K562 (cell line): ENCODE measurements at regions not wholly inside any gene's neighbourhood (a gene's known extent, or its start where the extent isn't known, plus 50 kb on each side); places are given as distances from the start of the nearest gene placed in this dataset.

ENCODE experiments used
- ATAC-seq: fragments of 200-7000 bp; cut with Tn5 transposase; 3 replicates; pipeline ENCODE4 v1.9.1; 2020; ENCODE audit warnings: moderate library complexity
- BruUV-seq: library from RNA; stranded (reverse); fragments of 400-500 nt; replicated peaks from 2 replicates; lab custom pipeline; 2021; lab: Mats Ljungman, UMichigan
- CTCF ChIA-PET: fragments of 300-600 bp; formaldehyde crosslinking; extraction: SDS; loops from one replicate; lab custom pipeline; 2021; ENCODE audit warnings: low intra/inter-chr PET ratio; lab: Yijun Ruan, JAX
- POLR2A ChIA-PET: fragments of 300-600, 350-650 bp; sonication (Branson Sonifier 250); formaldehyde crosslinking; extraction: SDS; loops from one replicate; lab custom pipeline; 2021; ENCODE audit warnings: antibody characterized with exemption, inconsistent platforms; lab: Yijun Ruan, JAX
- DNase-seq, 4 experiments: peaks; one replicate each; pipeline versions ENCODE4 v3.0.0 to v3.0.0-alpha.2; 2011 to 2018; ENCODE audit warnings: low spot score in 3 of 4, mixed read lengths in 3 of 4; ENCODE audit errors: extremely low read depth in 1 of 4
- FAIRE-seq: peaks from 2 replicates; lab custom pipeline; 2011; peaks lifted over from hg19 to GRCh38; lab: Jason Lieb, UNC
- H2AFZ ChIP-seq: 2 replicates; pipeline ENCODE4 v1.6.0; 2011; ENCODE audit warnings: low read depth, low read length, control low read depth, inconsistent platforms
- H3K27ac ChIP-seq: fragments of 200-600 bp; 3 replicates; pipeline ENCODE4 v1.8.0; 2011; ENCODE audit warnings: low read depth, mild to moderate bottlenecking, control low read depth, inconsistent platforms, low read length, moderate library complexity, mixed read lengths; ENCODE audit errors: extremely low read depth
- H3K27me3 ChIP-seq, 2 experiments: fragments of 300-600 bp in 1 of 2; 2 replicates in 1 of 2; 3 replicates in 1 of 2; pipeline versions ENCODE4 v1.6.0 to v1.8.0; 2011; ENCODE audit warnings: inconsistent platforms in 2 of 2, low read length in 2 of 2, mild to moderate bottlenecking in 1 of 2, mixed read lengths in 1 of 2, moderate library complexity in 1 of 2; ENCODE audit not compliant: control insufficient read depth in 2 of 2, insufficient read depth in 2 of 2
- H3K36me3 ChIP-seq: fragments of 300-600 bp; 3 replicates; pipeline ENCODE4 v1.8.0; 2011; ENCODE audit warnings: mild to moderate bottlenecking, low read length, inconsistent platforms; ENCODE audit not compliant: control insufficient read depth, insufficient read depth
- H3K4me1 ChIP-seq, 2 experiments: fragments of 200-600 bp in 1 of 2; replicated peaks in 1 of 2; 2 replicates in 1 of 2; 3 replicates in 1 of 2; pipeline versions ENCODE4 v1.5.1 to v1.8.0; 2011; ENCODE audit warnings: inconsistent platforms in 2 of 2, low read length in 2 of 2, mild to moderate bottlenecking in 1 of 2, mixed read lengths in 1 of 2, moderate library complexity in 1 of 2; ENCODE audit not compliant: control insufficient read depth in 2 of 2, insufficient read depth in 2 of 2
- H3K4me2 ChIP-seq: 2 replicates; pipeline ENCODE4 v1.6.1; 2011; ENCODE audit warnings: low read length, control low read depth, inconsistent platforms, mixed read lengths; ENCODE audit not compliant: insufficient read depth
- H3K4me3 ChIP-seq: fragments of 200-600 bp; sonication (generic), shearing (Covaris generic); 2 replicates; pipeline ENCODE4 v1.5.1; 2016; ENCODE audit warnings: control low read depth, inconsistent platforms
- H3K79me2 ChIP-seq: fragments of 200-600 bp; 3 replicates; pipeline ENCODE4 v1.8.0; 2011; ENCODE audit warnings: low read length, inconsistent platforms; ENCODE audit not compliant: control insufficient read depth, insufficient read depth
- H3K9ac ChIP-seq, 2 experiments: 2 replicates each; pipeline versions ENCODE4 v1.6.0 to v1.6.1; 2011; ENCODE audit warnings: low read depth in 2 of 2, low read length in 2 of 2, control low read depth in 1 of 2, inconsistent platforms in 1 of 2, mild to moderate bottlenecking in 1 of 2, mixed read lengths in 1 of 2; ENCODE audit not compliant: insufficient read depth in 1 of 2
- H3K9me1 ChIP-seq: one replicate; pipeline ENCODE4 v1.6.0; 2011; ENCODE audit warnings: inconsistent platforms, mild to moderate bottlenecking, low read length, moderate library complexity; ENCODE audit not compliant: control insufficient read depth, insufficient read depth
- H3K9me3 ChIP-seq: replicated peaks from 2 replicates; pipeline ENCODE4 v1.5.1; 2011; ENCODE audit warnings: low read depth, low read length, inconsistent platforms; ENCODE audit not compliant: control insufficient read depth, insufficient read depth
- H4K20me1 ChIP-seq: replicated peaks from 2 replicates; pipeline ENCODE4 v1.6.1; 2011; ENCODE audit warnings: low read length, inconsistent platforms, mixed read lengths; ENCODE audit not compliant: control insufficient read depth, insufficient read depth
- CXXC5 ChIP-seq: fragments of 250-450 bp; sonication (Bioruptor Pico); IDR thresholded peaks from 2 replicates; pipeline ENCODE4 v1.8.0; 2022; ENCODE audit warnings: inconsistent platforms, mild to moderate bottlenecking, moderate library complexity
- FOXP1 ChIP-seq: sonication (generic); formaldehyde crosslinking; IDR thresholded peaks from 2 replicates; pipeline ENCODE4 v1.8.0; 2022; ENCODE audit warnings: mild to moderate bottlenecking, missing genetic modification reagents
- KDM4B ChIP-seq, 2 experiments: fragments of 450-650 bp in 1 of 2; sonication (generic) in 1 of 2; IDR thresholded peaks; 2 replicates each; pipeline ENCODE4 v1.6.1; 2016 to 2017; ENCODE audit warnings: borderline replicate concordance in 2 of 2, antibody characterized with exemption in 1 of 2, low read depth in 1 of 2, mild to moderate bottlenecking in 1 of 2
- MAFF ChIP-seq: IDR thresholded peaks from 2 replicates; pipeline ENCODE4 v1.6.1; 2012; ENCODE audit warnings: low read length, improper control_type of control experiment
- NR2C1 ChIP-seq, 2 experiments: fragments of 450-650 bp; IDR thresholded peaks; 2 replicates each; pipeline ENCODE4 v1.6.1; 2017; ENCODE audit warnings: mild to moderate bottlenecking in 2 of 2, antibody characterized with exemption in 1 of 2, inconsistent platforms in 1 of 2, missing compliant biosample characterization in 1 of 2, missing genetic modification characterization in 1 of 2
- SIN3B ChIP-seq: fragments of 450-650 bp; IDR thresholded peaks from 2 replicates; pipeline ENCODE4 v1.6.1; 2017; ENCODE audit warnings: low read depth, mild to moderate bottlenecking, moderate library complexity
- TEAD1 ChIP-seq, 2 experiments: fragments of 450-650 bp in 1 of 2; sonication (generic) in 1 of 2; formaldehyde crosslinking; IDR thresholded peaks; 2 replicates each; pipeline versions ENCODE4 v1.4.0 to v1.8.0; 2020 to 2022; ENCODE audit warnings: mild to moderate bottlenecking in 2 of 2, missing genetic modification reagents in 1 of 2
- ZNF212 ChIP-seq: fragments of 450-650 bp; formaldehyde crosslinking; IDR thresholded peaks from 2 replicates; pipeline ENCODE4 v1.4.0; 2020; ENCODE audit warnings: mild to moderate bottlenecking
- ZNF23 ChIP-seq: fragments of 250-450 bp; sonication (Bioruptor Pico); IDR thresholded peaks from 2 replicates; pipeline ENCODE4 v1.4.0; 2020; ENCODE audit warnings: mild to moderate bottlenecking
- ZNF655 ChIP-seq: fragments of 250-450 bp; sonication (Bioruptor Pico); IDR thresholded peaks from 2 replicates; pipeline ENCODE4 v1.5.0; 2021
- ZNF696 ChIP-seq: fragments of 250-450 bp; sonication (Bioruptor Pico); conservative IDR thresholded peaks from 2 replicates; pipeline ENCODE4 v1.4.0; 2020; ENCODE audit warnings: mild to moderate bottlenecking, moderate library complexity
- WGBS: fragments of 100-300 bp; shearing (Covaris generic); methylation state at CpG from one replicate; pipeline ENCODE4 v1.1.6; 2016; ENCODE audit warnings: low coverage, mixed read lengths; ENCODE audit not compliant: insufficient coverage; ENCODE audit errors: missing lambda C conversion rate; 5-methylcytosine and 5-hydroxymethylcytosine counted together
- in situ Hi-C: fragments of 300-500 bp; cut with MboI; formaldehyde crosslinking; loops from 4 replicates; pipeline ENCODE4 v1.15.0; 2018; ENCODE audit warnings: inconsistent platforms, mixed read lengths
- intact Hi-C: fragments of 100-400 bp; cut with micrococcal nuclease; formaldehyde crosslinking; loops from 2 replicates; pipeline ENCODE4 v1.14.2; 2022
- TF ChIP-seq, protein P1 (sequence below): fragments of 450-650 bp; IDR thresholded peaks from 2 replicates; pipeline ENCODE4 v1.7.0; 2016; ENCODE audit warnings: borderline replicate concordance
- TF ChIP-seq, protein P2 (sequence below): fragments of 150-350 bp; conservative IDR thresholded peaks from 2 replicates; pipeline ENCODE4 v1.6.1; 2014; ENCODE audit warnings: low read length

DNA sequence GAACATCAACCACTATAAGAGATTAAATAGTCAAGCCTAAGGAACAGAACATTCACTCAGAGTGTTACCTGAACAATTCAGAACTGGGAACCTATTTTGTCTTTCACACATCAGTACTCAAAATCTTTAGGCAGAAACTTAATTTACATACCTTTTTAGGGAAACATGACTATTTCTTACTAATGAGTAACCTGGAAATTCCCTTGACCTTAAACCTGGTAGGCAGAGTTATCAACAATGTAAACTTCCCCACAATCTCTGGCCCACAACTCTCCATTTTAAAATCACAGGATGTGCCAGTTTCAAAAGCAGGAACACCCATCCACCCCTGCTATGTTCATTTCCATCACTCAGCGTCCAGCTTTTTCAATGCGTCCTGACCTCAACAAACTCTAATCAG lies 132.9 kb upstream of the ANKFN1 start:
- no peaks in the 10 kb centered on the region for H3K4me1 ChIP-seq
- no peaks in the 10 kb centered on the region for H4K20me1 ChIP-seq
- TF ChIP-seq ZNF212 (CRISPR knock-in tag) (no peak), NR2C1 (IDR thresholded peaks at IDR 0.05) (no peak), NR2C1 (tag; IDR thresholded peaks at IDR 0.05) (no peak), TEAD1 (CRISPR knock-in tag; IDR thresholded peaks at IDR 0.05) (no peak), MAFF (no peak), FOXP1 (no peak), SIN3B (no peak), KDM4B (IDR thresholded peaks at IDR 0.05; ENCODE audit: borderline replicate concordance in 2 of 2, low read depth in 1 of 2) (no peak), ZNF655 (no peak), CXXC5 (CRISPR knock-in tag) (no peak), ZNF23 (CRISPR knock-in tag) (no peak), ZNF696 (no peak)
- TF ChIP-seq, protein P1, sequence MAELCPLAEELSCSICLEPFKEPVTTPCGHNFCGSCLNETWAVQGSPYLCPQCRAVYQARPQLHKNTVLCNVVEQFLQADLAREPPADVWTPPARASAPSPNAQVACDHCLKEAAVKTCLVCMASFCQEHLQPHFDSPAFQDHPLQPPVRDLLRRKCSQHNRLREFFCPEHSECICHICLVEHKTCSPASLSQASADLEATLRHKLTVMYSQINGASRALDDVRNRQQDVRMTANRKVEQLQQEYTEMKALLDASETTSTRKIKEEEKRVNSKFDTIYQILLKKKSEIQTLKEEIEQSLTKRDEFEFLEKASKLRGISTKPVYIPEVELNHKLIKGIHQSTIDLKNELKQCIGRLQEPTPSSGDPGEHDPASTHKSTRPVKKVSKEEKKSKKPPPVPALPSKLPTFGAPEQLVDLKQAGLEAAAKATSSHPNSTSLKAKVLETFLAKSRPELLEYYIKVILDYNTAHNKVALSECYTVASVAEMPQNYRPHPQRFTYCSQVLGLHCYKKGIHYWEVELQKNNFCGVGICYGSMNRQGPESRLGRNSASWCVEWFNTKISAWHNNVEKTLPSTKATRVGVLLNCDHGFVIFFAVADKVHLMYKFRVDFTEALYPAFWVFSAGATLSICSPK, result no peak
- TF ChIP-seq, protein P2, sequence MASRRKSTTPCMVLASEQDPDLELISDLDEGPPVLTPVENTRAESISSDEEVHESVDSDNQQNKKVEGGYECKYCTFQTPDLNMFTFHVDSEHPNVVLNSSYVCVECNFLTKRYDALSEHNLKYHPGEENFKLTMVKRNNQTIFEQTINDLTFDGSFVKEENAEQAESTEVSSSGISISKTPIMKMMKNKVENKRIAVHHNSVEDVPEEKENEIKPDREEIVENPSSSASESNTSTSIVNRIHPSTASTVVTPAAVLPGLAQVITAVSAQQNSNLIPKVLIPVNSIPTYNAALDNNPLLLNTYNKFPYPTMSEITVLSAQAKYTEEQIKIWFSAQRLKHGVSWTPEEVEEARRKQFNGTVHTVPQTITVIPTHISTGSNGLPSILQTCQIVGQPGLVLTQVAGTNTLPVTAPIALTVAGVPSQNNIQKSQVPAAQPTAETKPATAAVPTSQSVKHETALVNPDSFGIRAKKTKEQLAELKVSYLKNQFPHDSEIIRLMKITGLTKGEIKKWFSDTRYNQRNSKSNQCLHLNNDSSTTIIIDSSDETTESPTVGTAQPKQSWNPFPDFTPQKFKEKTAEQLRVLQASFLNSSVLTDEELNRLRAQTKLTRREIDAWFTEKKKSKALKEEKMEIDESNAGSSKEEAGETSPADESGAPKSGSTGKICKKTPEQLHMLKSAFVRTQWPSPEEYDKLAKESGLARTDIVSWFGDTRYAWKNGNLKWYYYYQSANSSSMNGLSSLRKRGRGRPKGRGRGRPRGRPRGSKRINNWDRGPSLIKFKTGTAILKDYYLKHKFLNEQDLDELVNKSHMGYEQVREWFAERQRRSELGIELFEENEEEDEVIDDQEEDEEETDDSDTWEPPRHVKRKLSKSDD, result no peak
- H3K9me1 ChIP-seq, result no peaks in the 10 kb centered on the region
- no peak overlapping the region for H3K9ac ChIP-seq
- no peak overlapping the region for H3K4me3 ChIP-seq
- no peaks in the 10 kb centered on the region for H3K27me3 ChIP-seq
- intact Hi-C loops, result no loop called here
- no peaks in the 10 kb centered on the region for H3K9me3 ChIP-seq
- FAIRE-seq (no peak), ATAC-seq (no peak), DNase-seq (no peak)
- H2AFZ ChIP-seq, result no peak overlapping the region
- ChIA-PET CTCF (no interaction called here), POLR2A (no interaction called here)
- BruUV-seq, result no TSS peak
- no peaks in the 10 kb centered on the region for H3K79me2 ChIP-seq
- no peak overlapping the region for H3K4me2 ChIP-seq
- H3K36me3 ChIP-seq, result no peaks in the 10 kb centered on the region
- no peak overlapping the region for H3K27ac ChIP-seq
- in situ Hi-C loops, result no loop called here
- 0% methylated on average over 2 of the region's 2 CpGs for WGBS
